ENCODE measurements at regions not wholly inside any gene's neighbourhood (a gene's known extent, or its start where the extent isn't known, plus 50 kb on each side); places are given as distances from the start of the nearest gene placed in this dataset.

DNA sequence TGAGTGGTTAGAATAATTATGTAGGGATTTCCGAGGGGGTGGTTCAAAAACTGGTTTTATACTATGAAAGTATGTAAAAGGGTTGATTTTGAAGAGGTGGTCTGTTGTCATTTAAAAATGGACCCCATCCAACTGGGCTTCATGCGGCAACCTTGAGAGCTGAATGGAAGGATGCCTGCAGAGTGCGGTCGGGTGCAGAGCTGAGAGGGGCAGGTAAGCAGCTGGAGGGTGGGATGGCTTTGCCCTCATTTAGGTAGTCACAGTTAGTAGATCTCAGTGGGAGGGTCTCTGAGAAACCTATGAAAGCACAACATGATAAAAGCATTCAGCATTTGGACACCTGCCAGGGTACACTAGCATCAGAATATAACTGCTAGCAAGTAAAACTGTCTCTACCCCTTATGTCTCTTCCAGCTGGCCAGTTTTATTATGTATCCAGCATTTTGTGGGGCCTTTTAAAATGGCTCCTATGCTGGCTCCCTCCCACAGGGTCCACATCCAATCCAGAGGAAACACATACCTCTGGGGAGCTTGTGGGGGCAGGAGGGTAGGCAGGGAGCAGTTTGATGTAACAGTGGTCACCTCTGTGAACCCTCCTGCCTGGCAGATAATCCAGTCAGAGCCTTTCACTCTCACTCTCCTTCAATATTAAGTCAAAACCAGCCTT lies 75.9 kb upstream of the MAGI2 start:
- no peaks in the 10 kb centered on the region for H3K27me3 ChIP-seq (ENCODE audit: control insufficient read depth, insufficient read depth, low read length)
- DNase-seq (ENCODE audit: low read depth), result no peak
- H3K36me3 ChIP-seq (ENCODE audit: control insufficient read depth, insufficient read depth, low read length), result no peaks in the 10 kb centered on the region
- no peak overlapping the region for H3K4me3 ChIP-seq (ENCODE audit: low read depth, low read length)
- TF ChIP-seq CTCF (IDR thresholded peaks at IDR 0.05; ENCODE audit: insufficient read depth, low read length, poor library complexity, severe bottlenecking), result no peak

GRCh38 chr7:79528421-79528820 lies 75.0 kb upstream of the MAGI2 start:
- no peak for TF ChIP-seq CTCF (IDR thresholded peaks at IDR 0.05; ENCODE audit: insufficient read depth, low read length, poor library complexity, severe bottlenecking)
- no peak overlapping the region for H3K4me3 ChIP-seq (ENCODE audit: low read depth, low read length)
- no peaks in the 10 kb centered on the region for H3K36me3 ChIP-seq (ENCODE audit: control insufficient read depth, insufficient read depth, low read length)
- H3K27me3 ChIP-seq (ENCODE audit: control insufficient read depth, insufficient read depth, low read length), result no peaks in the 10 kb centered on the region
- peak; percentile 34 for DNase-seq (ENCODE audit: low read depth)

- Histone ChIP-seq H3K36me3 (ENCODE audit: control insufficient read depth, insufficient read depth, low read length) (no peaks in the 10 kb centered on the region), H3K27me3 (ENCODE audit: control insufficient read depth, insufficient read depth, low read length) (no peaks in the 10 kb centered on the region), H3K4me3 (ENCODE audit: low read depth, low read length) (no peak overlapping the region)
- TF ChIP-seq CTCF (IDR thresholded peaks at IDR 0.05; ENCODE audit: insufficient read depth, low read length, poor library complexity, severe bottlenecking), result no peak
- DNase-seq (ENCODE audit: low read depth), result no peak
These were observed 70.6 kb upstream of the MAGI2 start for GRCh38 chr7:79524048-79524447.

GRCh38 chr7:79523436-79523835 lies 70.0 kb upstream of the MAGI2 start:
- no peaks in the 10 kb centered on the region for H3K36me3 ChIP-seq (ENCODE audit: control insufficient read depth, insufficient read depth, low read length)
- TF ChIP-seq CTCF (IDR thresholded peaks at IDR 0.05; ENCODE audit: insufficient read depth, low read length, poor library complexity, severe bottlenecking), result no peak
- H3K27me3 ChIP-seq (ENCODE audit: control insufficient read depth, insufficient read depth, low read length), result no peaks in the 10 kb centered on the region
- DNase-seq (ENCODE audit: low read depth), result no peak
- no peak overlapping the region for H3K4me3 ChIP-seq (ENCODE audit: low read depth, low read length)

GRCh38 chr7:79520543-79520942 lies 67.1 kb upstream of the MAGI2 start:
- no peak for TF ChIP-seq CTCF (IDR thresholded peaks at IDR 0.05; ENCODE audit: insufficient read depth, low read length, poor library complexity, severe bottlenecking)
- no peak for DNase-seq (ENCODE audit: low read depth)
- no peaks in the 10 kb centered on the region for H3K36me3 ChIP-seq (ENCODE audit: control insufficient read depth, insufficient read depth, low read length)
- no peaks in the 10 kb centered on the region for H3K27me3 ChIP-seq (ENCODE audit: control insufficient read depth, insufficient read depth, low read length)
- H3K4me3 ChIP-seq (ENCODE audit: low read depth, low read length), result no peak overlapping the region

DNA sequence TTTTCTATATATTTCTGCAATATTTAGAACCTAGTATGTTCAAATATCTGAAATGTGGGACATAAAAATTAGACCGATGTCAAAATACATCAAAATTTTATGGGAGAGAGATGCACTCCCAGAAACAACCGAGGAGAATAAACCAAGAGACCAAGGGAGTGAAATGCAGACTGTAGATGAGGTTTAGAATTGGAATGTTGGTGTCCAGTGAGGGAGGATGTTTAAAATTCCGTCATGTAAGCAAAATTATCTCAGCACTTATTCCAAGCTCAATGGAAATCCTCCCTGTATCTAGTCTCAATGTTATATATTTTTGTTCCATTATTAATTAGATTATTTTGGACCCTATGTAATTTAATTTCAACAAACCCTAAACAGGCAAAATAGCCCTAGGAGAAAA lies 61.9 kb upstream of the MAGI2 start:
- Histone ChIP-seq H3K4me3 (ENCODE audit: low read depth, low read length) (no peak overlapping the region), H3K27me3 (ENCODE audit: control insufficient read depth, insufficient read depth, low read length) (no peaks in the 10 kb centered on the region), H3K36me3 (ENCODE audit: control insufficient read depth, insufficient read depth, low read length) (no peaks in the 10 kb centered on the region)
- DNase-seq (ENCODE audit: low read depth), result no peak
- no peak for TF ChIP-seq CTCF (IDR thresholded peaks at IDR 0.05; ENCODE audit: insufficient read depth, low read length, poor library complexity, severe bottlenecking)
